Stomach (tissue), 8 donors: ENCODE measurements at regions not wholly inside any gene's neighbourhood (a gene's known extent, or its start where the extent isn't known, plus 50 kb on each side); places are given as distances from the start of the nearest gene placed in this dataset.

Experiments used
- DNase-seq, 2 donors: peaks; one replicate each; pipeline versions ENCODE4 v3.0.0 to v3.0.0-alpha.2; 2013 to 2019
- H3K27ac ChIP-seq, 5 donors: fragments of 200-600 bp in 4 of 5; sonication (generic) in 4 of 5; one replicate each; pipeline ENCODE4 v1.5.1; 2013 to 2019; ENCODE audit warnings: mild to moderate bottlenecking in 1 of 5, moderate library complexity in 1 of 5
- H3K27me3 ChIP-seq, 3 donors: fragments of 200-600 bp; sonication (generic); one replicate each; pipeline ENCODE4 v1.5.1; 2017 to 2019; ENCODE audit warnings: mixed run types in 1 of 3
- H3K36me3 ChIP-seq, 4 donors: fragments of 200-600 bp; sonication (generic); 1 replicate in 3 of 4; 2 replicates in 1 of 4; pipeline ENCODE4 v1.5.1; 2016 to 2019
- H3K4me1 ChIP-seq, 4 donors: fragments of 200-600 bp; sonication (generic); one replicate each; pipeline ENCODE4 v1.5.1; 2016 to 2019
- H3K4me3 ChIP-seq, 4 donors: fragments of 200-600 bp; sonication (generic) in 3 of 4; one replicate each; pipeline ENCODE4 v1.5.1; 2016 to 2019; ENCODE audit warnings: mild to moderate bottlenecking in 1 of 4
- H3K9me3 ChIP-seq, 4 donors: fragments of 200-600 bp; sonication (generic); one replicate each; pipeline ENCODE4 v1.5.1; 2016 to 2019
- EP300 ChIP-seq: sonication (generic); formaldehyde crosslinking; IDR thresholded peaks from one replicate; pipeline ENCODE4 v1.6.1; 2017; ENCODE audit warnings: antibody characterized with exemption
- POLR2A ChIP-seq, 4 donors: fragments of 450-650 bp; IDR thresholded peaks; one replicate each; pipeline ENCODE4 v1.6.1; 2016; ENCODE audit warnings: antibody characterized with exemption in 4 of 4, control low read depth in 2 of 4, mild to moderate bottlenecking in 1 of 4, moderate library complexity in 1 of 4
- POLR2AphosphoS5 ChIP-seq, 3 donors: sonication (generic); formaldehyde crosslinking; IDR thresholded peaks; one replicate each; pipeline ENCODE4 v1.6.1; 2016; ENCODE audit warnings: antibody characterized with exemption in 3 of 3
- WGBS, 5 donors: extraction: QIAGEN DNeasy Blood & Tissue Kit in 3 of 5; methylation state at CpG; one replicate each; pipeline versions ENCODE4 v1.1.5 to v1.1.7; 2013 to 2018; 5-methylcytosine and 5-hydroxymethylcytosine counted together
- intact Hi-C: fragments of 100-400 bp; cut with DNase I; formaldehyde crosslinking; loops from one replicate; pipeline ENCODE4 v1.15.1; 2023; ENCODE audit warnings: low total_unique reads
- small RNA-seq, 4 donors: library from RNA; depleted of rRNA; stranded (forward); fragments of <200 nt; gene quantifications; one replicate each; pipeline ENCODE3, GENCODE V24; 2016
- TF ChIP-seq, protein P1 (sequence below), 7 experiments: fragments of 450-650 bp in 4 of 7; fragments of 200-600 bp in 3 of 7; sonication (generic) in 3 of 7; IDR thresholded peaks; one replicate each; pipeline ENCODE4 v1.5.1; 2016 to 2019; ENCODE audit warnings: antibody characterized with exemption in 7 of 7, control low read depth in 2 of 7, mild to moderate bottlenecking in 1 of 7
- donor health status: healthy with polysubstance abuse.
- donor health status: Bipolar disorder and iron deficiency.
- donor health status: healthy.

DNA sequence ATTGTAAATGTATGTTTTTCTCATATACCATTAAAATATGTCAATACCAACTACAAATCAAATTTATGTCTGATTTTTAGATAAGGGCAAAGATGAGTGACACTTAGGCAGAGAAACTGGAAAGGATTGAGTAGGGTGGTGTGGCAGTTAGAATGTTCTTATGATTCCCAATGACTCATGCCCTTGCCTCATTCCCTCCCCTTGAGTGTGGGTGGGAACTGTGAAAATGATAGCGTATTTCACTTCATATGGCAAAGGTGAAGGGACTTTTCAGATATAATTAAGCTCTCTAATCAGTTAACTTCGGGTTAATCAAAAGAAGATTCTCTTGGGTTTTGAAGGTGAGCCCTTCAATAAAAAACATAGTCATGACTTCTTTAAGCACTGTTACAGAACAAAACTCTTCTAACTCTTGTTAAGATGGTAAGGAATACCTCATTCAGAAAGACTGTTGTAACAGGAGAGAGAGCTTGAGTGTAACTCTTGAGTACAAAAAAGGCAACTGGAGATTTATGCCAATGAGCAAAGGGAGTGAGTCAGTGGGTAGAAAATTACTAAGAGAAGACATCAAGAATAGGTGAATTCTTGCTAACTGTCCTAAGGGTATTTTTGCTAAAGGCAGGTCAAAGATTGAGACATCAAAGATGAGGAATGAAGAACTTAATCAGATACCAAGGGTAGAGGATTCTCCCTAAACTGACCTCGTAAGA, 329.5 kb downstream of the KCTD8 start:
- H3K4me1 ChIP-seq, result no peaks in the 10 kb centered on the region
- no peaks in the 10 kb centered on the region for H3K9me3 ChIP-seq
- H3K27ac ChIP-seq, result no peak overlapping the region
- no peaks in the 10 kb centered on the region for H3K27me3 ChIP-seq
- no peaks in the 10 kb centered on the region for H3K36me3 ChIP-seq
- intact Hi-C loops, result no loop called here
- no peak for DNase-seq
- 57 to 74% (median 64%) methylated on average over 3 of the region's 3 CpGs for WGBS, 5 donors
- no peak overlapping the region for H3K4me3 ChIP-seq
- TF ChIP-seq POLR2A (IDR thresholded peaks at IDR 0.05) (no peak), POLR2AphosphoS5 (IDR thresholded peaks at IDR 0.05) (no peak), EP300 (no peak)
- TF ChIP-seq, protein P1, sequence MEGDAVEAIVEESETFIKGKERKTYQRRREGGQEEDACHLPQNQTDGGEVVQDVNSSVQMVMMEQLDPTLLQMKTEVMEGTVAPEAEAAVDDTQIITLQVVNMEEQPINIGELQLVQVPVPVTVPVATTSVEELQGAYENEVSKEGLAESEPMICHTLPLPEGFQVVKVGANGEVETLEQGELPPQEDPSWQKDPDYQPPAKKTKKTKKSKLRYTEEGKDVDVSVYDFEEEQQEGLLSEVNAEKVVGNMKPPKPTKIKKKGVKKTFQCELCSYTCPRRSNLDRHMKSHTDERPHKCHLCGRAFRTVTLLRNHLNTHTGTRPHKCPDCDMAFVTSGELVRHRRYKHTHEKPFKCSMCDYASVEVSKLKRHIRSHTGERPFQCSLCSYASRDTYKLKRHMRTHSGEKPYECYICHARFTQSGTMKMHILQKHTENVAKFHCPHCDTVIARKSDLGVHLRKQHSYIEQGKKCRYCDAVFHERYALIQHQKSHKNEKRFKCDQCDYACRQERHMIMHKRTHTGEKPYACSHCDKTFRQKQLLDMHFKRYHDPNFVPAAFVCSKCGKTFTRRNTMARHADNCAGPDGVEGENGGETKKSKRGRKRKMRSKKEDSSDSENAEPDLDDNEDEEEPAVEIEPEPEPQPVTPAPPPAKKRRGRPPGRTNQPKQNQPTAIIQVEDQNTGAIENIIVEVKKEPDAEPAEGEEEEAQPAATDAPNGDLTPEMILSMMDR (IDR thresholded peaks at IDR 0.05), result no peak

DNA sequence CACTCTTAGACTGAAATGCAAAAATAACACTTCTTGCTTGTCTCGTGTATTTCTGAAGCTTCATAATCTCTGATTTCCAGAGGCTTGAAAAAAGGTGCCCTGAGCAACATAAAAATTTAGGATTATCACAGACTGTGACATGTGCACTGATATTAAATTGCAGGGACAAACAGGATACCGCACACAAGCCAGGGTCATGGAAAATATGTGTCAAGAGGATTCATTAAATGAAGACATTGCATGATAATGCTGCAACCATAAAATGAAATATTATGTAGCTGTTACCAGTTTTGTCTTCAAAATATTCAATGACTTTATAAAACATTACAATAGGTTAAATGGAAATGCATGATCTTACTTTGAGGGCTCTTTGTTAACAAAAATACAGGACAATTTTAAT, 328.0 kb downstream of the KCTD8 start:
- H3K4me3 ChIP-seq, result no peak overlapping the region
- WGBS, 5 donors, result 79 to 87% (median 83%) methylated on average over 2 of the region's 2 CpGs
- H3K4me1 ChIP-seq, result no peaks in the 10 kb centered on the region
- H3K27me3 ChIP-seq, result no peaks in the 10 kb centered on the region
- DNase-seq, result no peak
- intact Hi-C loops, result no loop called here
- H3K9me3 ChIP-seq, result no peaks in the 10 kb centered on the region
- TF ChIP-seq, protein P1 (IDR thresholded peaks at IDR 0.05), result no peak
- no peak for TF ChIP-seq EP300
- no peak for TF ChIP-seq POLR2AphosphoS5 (IDR thresholded peaks at IDR 0.05)
- TF ChIP-seq POLR2A (IDR thresholded peaks at IDR 0.05), result no peak
- H3K36me3 ChIP-seq, result no peaks in the 10 kb centered on the region
- no peak overlapping the region for H3K27ac ChIP-seq

DNA sequence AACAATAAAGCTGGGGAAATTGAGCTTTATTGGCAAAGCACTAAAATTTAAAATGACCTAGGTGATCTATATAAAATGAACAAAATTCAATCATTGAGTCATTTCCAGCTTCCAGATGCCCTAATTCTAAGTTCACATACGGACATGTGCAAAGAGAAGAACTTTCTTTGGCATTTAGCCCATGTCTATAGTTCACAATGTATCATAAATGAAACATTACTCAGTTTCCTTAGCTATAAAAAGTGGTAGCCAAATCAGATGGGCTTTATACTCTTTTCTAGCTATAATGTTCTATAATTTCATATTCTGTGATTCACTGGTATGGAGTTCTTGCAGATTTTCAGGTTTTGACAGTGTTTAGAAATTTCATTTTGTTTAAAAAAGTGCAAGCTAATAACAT, 327.4 kb downstream of the KCTD8 start:
- DNase-seq, result no peak
- H3K27me3 ChIP-seq, result no peaks in the 10 kb centered on the region
- H3K27ac ChIP-seq, result no peak overlapping the region
- H3K4me1 ChIP-seq, result no peaks in the 10 kb centered on the region
- TF ChIP-seq POLR2A (IDR thresholded peaks at IDR 0.05) (no peak), POLR2AphosphoS5 (IDR thresholded peaks at IDR 0.05) (no peak), EP300 (no peak)
- TF ChIP-seq, protein P1 (IDR thresholded peaks at IDR 0.05), result no peak
- 39 to 70% (median 54%) methylated on average over 1 of the region's 1 CpG for WGBS, 5 donors
- intact Hi-C loops, result no loop called here
- H3K9me3 ChIP-seq, result no peaks in the 10 kb centered on the region
- no peaks in the 10 kb centered on the region for H3K36me3 ChIP-seq
- no peak overlapping the region for H3K4me3 ChIP-seq

Small RNAs in the stretch of these regions (small RNA-seq; reads per million reads assigned to genes)
- gene AC098590.2 (0 reads per million in 4 donors), gene RN7SL193P (0 reads per million in 4 donors)
